Activated CD8-positive, alpha-beta memory T cell treated with anti-CD3 and anti-CD28 coated beads for 4 hours (primary cell): ENCODE measurements at regions not wholly inside any gene's neighbourhood (a gene's known extent, or its start where the extent isn't known, plus 50 kb on each side); places are given as distances from the start of the nearest gene placed in this dataset.
A peak's percentile ranks its signal among the peaks of the same experiment; 100 is the strongest.

Experiments used
- DNase-seq, 2 donors: peaks; one replicate each; pipeline ENCODE4 v3.0.0-alpha.2; 2020; ENCODE audit warnings: low read depth in 2 of 2

DNA sequence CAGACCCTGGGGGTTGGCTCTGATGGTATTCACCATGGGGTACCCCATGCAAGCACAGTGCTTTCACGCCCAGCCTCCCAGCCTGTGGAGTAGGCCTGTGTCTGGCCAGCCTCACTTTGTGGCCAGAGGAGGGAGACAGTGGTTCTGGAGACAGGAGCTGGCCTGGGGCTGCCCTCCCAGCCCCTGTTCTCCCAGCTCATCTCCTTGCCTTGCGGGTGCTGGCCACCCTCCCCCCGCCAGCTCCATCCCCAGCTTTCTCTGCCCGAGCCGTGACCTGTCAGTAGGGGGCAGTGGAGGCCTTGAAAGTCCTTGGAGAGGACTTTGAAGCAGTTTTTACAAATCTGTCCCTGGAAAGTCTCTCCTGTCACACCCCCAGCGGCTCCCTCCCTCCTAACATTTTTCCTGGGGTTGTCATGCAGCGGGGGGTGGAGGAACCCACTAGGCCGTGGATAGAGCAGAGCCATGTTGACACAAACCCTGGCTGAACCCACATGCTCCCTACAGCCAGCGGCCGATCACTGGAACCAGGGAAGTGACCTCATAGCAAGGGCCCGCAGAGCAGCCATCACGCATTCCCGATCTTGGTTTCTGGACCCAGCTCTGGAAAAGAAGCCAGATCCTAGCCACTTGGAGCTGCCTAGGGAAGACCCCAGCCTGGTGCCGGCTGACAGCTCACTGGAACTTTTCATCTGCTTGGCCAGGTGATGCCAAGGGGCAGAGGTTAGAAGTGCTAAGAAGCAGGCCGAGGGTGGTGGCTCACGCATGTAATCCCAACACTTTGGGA is 289.4 kb downstream of the SEC14L1 start:
- peak; percentile 65 to 73 for DNase-seq

DNA sequence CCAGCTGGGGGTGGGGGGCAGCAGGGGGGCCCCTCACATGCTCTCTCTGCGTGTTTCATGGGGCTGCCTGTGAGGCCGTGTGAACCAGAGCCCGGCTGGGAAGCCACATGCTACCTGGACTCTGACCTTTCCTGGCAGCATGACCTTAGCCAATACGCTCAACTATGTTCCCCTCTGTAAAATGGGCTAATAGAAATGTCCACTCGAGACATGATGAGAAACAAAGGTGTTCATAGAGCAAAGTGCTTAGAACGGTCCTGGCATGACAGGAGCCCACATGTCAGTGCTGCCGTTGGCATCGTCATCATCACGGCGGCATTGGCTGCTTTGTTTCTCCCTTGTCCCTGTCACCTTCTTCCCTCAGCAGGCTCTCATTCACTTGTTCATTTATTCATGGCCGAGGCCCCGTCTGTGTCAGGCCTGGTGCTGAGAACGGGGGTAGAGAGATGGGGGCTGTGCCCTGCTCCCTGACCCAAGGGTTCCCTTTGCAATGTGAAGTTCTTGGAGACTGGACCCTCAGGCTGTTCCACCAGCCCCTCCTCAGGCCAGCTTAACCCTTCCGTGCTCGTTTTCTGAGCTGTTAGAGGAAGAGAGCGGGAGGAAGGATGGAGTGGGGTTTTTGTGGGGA is 291.4 kb downstream of the SEC14L1 start:
- DNase-seq, result no peak

DNA sequence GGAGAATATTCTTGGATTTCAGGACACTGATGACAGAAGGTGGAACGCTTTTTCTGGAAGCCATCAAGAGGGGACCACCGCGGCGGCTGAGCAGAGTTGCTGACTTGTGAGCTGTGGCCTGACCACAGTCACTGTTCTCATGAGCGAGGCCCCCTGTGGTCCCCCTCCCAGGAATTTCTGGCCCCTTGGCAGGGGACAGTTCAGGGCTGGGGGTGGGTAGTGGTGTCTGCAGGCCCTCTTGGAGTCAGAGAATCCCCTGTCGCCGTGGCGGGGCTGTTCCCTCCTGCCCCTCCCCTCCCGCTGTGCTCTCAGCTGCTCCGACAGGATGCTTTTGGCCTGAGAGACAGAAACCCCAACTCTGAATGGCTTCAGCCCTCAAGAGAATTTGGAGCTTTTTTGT is 292.0 kb downstream of the SEC14L1 start:
- no peak for DNase-seq

DNA sequence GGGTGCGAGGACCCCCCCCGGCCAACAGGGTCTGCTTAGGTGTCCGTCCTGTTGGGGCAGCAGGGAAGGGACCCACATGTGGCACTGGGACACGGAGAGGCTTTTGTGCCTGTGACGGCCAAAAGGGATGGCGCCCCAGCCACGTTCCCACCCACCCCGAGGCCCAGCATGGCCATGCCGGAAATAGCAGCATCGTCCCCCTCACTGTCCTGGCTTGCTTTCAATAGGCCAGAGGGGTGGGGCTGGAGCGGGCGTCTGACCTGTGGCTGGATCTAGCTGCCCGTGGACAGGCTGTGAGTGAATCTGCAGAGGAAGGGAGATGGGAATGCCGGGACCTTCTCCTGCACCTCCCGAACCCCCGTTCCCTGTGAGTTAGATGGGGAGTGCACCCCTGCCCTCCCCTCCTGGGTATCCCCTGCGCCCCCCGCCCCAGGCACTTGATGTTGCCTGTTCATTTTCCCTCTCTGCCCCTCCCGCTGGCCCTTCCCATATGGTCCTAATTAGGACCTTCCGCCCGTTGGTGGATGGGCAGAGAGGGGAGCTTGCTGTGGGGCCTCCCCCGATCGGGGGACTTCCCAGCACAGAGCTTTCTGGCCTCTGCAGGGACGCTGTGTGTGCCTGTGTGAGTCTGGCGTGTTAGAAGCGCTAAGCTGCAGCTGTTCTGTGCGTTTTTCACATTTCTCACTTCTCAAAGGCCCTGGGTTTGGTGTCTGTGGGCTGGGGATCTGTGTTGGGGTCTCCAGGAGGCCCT is 292.8 kb downstream of the SEC14L1 start:
- no peak for DNase-seq

DNA sequence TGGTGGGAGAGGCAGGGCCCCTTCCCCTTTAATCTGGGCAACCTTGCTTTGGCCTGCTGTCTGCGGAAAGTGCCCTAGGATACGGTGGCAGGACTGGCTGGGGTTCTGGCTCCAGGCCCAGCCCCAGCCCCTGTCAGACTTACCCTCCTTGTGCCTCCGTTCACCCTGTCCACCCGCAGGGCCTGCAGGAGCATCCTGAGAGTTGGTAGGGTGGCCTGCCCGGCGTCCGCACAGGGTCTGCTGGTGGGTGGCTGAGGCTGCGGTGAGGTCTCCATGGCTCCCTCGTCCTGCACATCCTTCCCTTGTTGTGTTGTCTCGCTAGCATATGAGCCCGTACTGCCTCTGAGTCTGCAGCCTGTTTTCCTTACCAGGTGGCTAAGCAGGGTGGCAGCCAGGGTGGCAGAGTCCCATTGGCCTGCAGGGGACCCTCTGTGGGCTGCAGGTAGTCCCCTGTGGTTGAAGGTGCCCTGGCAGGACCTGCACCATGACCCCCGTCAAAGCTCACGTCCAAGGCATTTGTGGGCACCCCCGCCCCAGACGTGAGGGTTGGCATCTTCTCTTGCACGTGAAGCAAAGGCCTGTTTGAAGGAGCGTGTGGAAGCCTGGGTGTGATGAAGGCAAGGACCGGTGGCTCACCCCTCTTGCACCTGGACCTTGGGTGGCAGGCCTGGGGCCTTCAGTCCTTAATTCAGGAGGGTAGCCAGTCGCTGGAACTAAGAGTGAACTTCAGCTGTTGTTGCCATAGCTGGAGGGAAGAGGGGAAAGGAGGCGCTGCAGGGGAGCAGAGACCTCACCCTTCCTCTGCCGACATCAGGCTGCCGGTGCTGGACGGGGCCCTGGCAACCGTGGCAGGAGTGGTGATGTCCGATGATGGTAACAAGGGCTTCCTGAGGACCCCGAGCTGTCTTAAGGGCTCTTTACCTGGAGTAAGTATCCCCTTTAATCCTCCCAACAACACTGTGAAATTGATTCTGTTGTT is 293.7 kb downstream of the SEC14L1 start:
- no peak for DNase-seq

DNA sequence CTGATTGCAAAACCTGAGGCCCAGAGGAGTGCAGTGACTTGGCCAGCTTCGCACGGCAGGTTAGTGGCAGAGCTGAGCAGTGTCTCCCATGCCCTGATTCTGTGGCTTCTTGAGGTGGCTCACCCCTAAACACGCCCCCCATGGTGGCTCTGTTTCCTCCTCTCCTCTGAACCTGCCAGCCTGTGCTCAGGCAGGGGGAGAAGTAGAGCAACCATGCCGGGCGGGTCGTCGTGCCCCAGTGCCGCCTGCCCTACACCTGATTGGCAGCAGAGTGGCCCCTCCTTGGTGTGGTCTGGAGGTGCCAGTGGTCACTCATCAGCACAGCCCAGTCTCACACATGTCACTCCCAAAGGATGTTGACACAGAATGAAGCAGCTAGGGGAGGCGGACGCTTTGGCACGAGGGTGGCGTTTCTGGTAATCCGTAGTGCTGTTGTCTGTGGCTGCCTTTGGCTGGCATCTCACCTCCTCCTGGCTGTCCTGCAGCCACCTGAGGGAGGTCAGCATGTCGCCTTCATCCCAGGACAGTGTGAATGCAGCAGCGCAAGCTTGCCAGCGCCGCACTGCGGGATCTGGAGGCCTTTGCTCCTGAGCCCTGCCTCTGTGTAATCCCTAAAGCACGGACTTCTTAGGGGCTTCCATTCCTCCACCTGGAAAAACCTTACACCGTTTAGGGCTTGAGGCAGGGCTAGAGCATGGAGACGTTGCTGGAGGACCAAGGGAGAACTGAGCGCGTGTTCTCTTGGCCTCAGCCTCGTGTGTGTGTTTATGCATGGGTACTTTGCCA is 294.7 kb downstream of the SEC14L1 start:
- DNase-seq, result no peak

DNA sequence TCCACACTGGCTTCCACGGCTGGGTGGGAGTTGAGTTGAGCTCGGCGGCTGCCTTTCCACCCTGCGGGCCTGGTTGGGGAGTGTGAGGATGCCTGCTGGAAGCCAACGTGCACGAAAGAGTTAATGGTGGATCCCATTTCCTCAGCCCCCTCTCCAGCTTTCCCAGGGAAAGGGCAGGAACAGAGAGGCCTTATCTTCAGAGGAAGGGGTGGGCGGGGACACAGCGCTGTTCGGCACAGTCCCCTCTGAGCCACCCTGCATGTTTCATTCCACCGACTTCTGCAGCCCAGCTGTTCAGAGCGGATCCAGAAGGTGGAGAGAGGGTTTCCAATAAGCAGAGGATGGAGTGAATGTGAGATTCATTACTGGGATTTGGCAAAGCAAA is 295.3 kb downstream of the SEC14L1 start:
- DNase-seq, result no peak

DNA sequence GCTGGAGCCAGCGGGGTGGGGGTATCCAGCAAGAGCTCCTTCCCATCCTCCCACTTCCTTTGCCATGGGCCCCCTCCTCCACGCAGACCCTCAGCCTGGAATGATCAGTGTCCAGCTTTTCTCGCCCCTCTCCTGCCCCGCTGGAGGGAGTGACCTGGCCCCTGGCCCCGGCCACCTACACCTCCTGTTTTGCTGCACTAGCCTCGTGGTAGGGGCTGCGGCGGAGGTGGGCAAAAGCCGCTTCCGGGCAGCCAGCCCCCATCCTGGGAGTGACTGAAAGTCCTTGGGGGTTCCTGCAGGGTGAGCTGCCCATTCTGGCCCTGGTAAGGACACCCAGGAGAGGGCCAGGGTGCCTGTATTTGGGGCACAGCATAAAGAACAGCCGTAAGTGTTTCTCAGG is 295.7 kb downstream of the SEC14L1 start:
- DNase-seq, result no peak

DNA sequence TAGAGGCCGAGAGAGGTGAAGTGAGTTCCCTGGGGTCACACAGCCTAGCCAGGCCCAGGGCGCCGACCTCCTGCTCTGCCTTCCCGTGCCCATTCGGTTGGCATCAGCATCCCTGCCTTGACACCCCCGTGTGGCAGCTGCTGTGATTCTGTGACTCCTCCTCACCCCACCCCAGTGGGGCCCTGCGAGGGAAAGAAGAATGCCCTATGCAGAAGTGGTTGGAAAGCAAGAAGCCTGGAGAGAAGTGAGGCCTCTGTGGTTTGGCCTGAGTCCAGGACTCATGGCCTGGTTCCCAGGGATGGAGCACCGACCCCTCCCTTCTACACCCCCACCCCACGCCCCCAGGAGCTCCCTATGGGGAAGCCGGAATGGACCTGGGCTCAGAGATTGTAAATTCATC is 296.2 kb downstream of the SEC14L1 start:
- DNase-seq, result no peak

DNA sequence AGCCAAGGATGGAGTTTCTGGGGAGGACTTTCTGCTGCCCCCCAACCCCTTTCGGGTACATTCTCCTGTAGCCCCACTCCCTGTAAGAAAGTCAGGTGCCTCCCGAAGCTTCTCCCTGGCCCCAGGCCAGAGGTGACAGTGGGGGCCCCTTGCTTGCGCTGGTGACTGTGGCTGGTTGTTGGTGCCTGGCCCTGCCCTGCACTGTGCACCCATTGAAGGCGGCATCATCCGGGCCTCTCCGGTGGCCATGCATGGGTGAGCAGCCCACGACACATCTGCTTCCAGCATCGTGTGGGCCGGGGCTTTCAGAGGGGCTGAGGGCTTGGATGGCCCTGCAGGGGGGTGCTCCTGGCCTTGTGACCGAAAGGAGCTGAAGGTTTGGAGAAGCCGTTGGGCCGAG is 297.0 kb downstream of the SEC14L1 start:
- DNase-seq, result no peak

DNA sequence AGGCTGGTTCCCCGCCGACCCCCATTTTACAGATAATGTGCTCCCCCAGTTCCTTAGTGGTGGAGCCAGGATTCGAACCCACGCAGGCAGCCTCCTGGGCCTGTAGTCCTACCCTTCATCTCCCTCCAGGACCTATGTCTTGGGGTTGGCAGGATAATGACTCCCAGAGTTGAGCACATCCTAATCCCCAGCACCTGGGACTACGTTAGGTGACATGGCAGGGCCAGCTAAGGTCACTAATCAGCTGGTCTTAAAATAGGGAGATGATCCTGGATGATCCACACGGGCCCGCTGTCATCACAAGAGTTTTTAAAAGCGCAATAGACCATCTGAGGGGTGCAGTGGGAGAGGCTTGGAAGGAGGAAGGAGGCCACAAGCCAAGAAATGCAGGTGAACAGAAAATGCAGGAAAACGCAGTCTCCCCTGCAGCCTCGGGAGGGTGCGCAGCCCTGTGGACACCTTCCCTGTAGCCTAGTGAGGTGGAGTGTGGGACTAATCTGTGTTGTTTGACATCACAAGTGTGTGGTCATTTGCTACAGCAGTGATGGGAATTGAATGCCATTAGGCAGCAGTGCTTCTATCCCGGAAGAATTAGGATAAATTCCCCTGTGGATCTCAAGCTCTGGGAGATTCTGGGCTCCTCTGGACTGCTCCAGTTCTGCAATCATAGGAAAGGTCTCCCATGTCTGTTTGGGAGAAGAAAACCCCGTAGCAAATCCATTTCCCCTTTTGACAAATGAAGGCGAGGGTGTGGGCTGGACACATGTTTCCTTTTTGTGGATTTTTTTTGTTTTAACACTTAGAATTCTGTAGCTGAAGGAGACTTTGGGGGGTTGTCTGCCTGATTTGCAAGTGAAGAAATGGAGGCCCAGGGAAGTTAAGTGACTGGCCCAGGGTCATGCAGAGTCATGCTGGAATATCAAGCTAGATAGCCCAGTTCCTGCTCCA is 297.7 kb downstream of the SEC14L1 start:
- DNase-seq, result no peak

DNA sequence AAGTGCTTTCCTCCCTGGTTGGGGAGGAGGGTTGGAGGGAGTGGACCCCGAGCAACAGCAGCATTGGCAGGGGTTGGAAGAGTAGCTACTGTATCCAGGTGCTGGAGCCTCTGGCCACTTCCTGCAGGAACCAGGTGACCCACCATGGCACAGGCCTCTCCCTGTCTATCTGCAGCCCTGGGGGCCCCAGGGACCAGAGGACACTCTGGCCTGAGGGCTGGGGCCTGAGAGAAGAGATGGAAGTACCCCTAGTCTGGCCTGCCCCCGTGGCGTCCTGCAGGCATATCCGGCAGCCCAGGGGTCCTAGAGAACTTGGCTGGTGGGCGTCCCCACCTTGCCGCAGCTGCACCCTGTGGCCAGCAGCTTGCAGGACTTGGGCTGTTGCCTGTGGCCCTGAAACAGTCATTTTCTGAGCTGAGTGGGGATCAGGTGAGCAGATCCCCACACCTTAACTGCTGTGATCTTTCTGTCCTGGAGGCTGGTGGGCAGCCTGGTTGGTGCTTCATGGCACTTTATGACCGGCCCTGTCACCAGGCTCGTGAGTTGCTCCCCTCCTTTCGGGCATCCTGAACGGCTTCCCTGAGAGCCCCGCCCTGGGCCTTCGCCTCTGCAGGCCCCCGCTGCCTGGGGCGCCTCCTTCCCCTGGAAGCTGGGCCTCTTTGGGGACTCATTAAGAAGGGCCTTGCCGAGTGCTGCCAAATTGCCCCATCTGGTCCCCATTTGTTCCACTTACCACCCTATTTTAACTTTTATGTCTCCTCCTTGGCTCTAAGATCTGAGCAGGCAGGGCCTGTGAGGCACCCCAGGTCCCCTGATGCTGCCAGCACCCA is 298.6 kb downstream of the SEC14L1 start:
- DNase-seq, result no peak

DNA sequence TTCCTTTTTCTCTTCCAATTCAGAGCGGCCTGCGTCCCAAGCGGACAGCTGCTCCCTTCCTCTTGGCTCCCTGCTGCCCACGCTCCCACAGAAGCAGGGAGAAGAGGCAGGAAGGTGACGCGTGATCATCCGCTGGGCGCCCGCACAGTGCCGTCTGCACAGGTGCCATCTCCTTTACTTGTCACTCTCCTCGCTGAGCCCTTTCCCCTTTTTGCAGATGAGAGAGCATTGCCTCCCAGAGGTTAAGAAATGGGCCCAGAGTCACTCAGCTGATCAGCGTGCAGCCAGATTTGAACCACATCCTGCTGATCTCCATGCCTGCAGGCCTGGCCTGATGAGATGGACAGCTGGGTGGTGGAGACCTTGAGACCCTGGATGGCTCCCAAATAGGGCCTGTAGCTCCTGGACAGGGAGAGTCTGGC is 299.8 kb downstream of the SEC14L1 start:
- DNase-seq, result no peak

DNA sequence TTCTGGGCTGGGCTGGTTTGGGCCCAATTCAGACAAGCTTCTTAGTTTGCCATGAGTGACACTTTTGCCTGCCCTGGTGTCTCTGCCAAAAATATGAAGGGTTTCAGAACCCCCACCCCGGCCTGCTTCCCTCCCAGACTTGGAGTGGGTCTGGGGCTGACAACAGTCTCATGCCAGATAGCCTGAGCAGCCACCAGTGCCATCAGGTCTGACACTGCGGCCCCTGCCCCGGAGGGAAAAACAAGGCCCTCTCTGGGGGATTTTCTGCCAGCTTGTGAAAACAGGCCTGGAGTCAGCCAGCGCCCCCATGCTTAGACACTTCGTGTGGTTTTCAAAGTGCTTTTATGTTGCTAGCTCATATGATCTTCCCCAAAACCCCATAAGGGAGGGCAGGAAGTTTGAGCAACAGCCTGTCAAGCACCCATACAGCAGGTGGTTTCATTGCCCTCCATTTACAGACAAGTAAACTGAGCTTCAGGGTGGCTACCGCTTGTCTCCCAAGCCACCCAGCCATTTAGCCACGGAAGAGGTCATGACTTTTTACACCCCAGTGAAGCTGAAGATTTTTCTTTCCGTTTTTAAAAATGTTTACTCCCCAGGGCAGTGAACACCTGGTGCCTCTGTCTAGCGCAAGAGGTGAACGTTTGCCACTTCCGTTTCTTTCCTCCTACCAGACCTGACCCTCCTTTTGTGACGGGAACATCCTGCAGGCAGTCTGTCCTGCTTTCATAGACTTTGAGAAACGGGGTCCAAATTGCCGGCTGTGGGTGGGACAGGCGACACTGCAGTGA is 300.6 kb downstream of the SEC14L1 start:
- DNase-seq, result peak in 1 of 2 donors; percentile 63

DNA sequence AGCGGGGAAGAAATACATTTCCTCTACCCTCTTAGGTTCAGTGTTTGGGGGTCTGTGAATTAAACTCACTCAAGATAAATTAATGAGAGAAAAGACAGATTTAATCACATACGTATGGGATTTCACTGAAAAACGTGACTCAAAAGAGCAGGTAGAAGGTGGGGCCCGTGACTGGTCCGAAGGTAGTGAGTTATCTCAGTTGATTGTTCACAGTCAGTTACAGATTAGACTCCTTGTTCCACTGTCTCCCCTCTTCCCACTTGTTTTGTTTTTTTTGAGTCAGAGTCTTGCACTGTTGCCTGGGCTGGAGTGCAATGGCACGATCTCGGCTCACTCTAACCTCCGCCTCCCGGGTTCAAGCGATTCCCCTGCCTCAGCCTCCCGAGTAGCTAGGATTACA is 301.2 kb downstream of the SEC14L1 start:
- DNase-seq, result no peak

DNA sequence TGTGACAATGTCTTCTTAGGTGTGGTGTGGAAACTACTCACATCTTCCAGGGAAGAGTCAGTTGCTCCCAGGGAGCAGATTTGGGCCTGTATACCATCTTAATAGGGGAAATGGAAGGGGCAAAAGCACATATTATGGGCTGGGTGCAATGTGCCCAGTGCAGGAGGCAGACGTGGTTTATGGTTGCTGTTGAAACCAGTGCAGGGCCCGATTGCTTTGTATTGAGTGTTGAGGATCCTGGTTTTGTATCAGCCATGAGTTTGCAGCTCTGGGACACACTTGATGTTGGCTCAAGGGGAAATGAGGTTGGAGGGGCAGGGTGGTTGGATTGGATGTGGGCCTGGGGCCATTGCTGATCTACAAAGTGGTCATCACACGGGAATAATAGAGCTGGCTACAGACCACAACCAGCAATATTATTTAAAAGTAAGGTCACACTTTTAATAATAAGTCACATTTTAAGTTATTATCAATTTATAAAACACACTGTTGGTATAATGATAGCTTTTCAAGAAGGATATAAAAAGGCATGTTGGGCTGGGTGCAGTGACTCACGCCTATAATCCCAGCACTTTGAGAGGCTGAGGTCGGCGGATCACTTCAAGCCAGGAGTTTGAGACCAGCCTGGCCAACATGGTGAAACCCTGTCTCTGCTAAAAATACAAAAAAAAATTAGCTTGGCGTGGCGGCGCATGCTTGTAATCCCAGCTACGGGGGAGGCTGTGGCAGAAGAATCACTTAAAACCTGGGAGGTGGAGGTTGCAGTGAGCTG is 302.4 kb downstream of the SEC14L1 start:
- DNase-seq, result no peak

DNA sequence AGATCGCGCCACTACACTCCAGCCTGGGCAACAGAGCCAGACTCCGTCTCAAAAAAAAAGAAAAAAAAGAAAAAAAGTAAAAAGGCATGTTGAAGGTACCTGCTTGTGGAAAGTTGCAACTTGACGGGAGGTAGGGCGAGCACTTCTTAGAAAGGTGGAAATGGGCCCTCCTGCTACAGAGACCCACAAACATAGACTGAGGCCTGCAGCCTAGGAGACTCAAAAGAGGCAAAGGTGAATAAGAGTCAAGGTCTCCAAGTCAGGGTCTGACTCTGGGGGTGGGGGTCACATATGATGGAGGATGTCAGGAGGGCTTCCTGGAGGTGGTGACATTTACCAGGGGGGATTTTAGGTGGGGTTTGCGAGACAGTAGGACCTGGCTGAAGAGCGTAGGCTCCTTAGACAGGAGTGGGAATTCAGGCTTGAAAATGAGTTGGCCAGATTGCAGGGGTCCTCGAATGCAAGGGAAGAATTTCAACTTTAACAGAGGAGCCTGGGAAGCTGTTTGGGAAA is 303.0 kb downstream of the SEC14L1 start:
- no peak for DNase-seq
